K562 (cell line): ENCODE measurements at regions not wholly inside any gene's neighbourhood (a gene's known extent, or its start where the extent isn't known, plus 50 kb on each side); places are given as distances from the start of the nearest gene placed in this dataset.

Source experiments
- ATAC-seq: fragments of 200-7000 bp; cut with Tn5 transposase; 3 replicates; pipeline ENCODE4 v1.9.1; 2020; ENCODE audit warnings: moderate library complexity
- BruUV-seq: library from RNA; stranded (reverse); fragments of 400-500 nt; replicated peaks from 2 replicates; lab custom pipeline; 2021; lab: Mats Ljungman, UMichigan
- CTCF ChIA-PET: fragments of 300-600 bp; formaldehyde crosslinking; extraction: SDS; loops from one replicate; lab custom pipeline; 2021; ENCODE audit warnings: low intra/inter-chr PET ratio; lab: Yijun Ruan, JAX
- POLR2A ChIA-PET: fragments of 300-600, 350-650 bp; sonication (Branson Sonifier 250); formaldehyde crosslinking; extraction: SDS; loops from one replicate; lab custom pipeline; 2021; ENCODE audit warnings: antibody characterized with exemption, inconsistent platforms; lab: Yijun Ruan, JAX
- DNase-seq, 4 experiments: peaks; one replicate each; pipeline versions ENCODE4 v3.0.0 to v3.0.0-alpha.2; 2011 to 2018; ENCODE audit warnings: low spot score in 3 of 4, mixed read lengths in 3 of 4; ENCODE audit errors: extremely low read depth in 1 of 4
- FAIRE-seq: peaks from 2 replicates; lab custom pipeline; 2011; peaks lifted over from hg19 to GRCh38; lab: Jason Lieb, UNC
- H2AFZ ChIP-seq: 2 replicates; pipeline ENCODE4 v1.6.0; 2011; ENCODE audit warnings: low read depth, low read length, control low read depth, inconsistent platforms
- H3K27ac ChIP-seq: fragments of 200-600 bp; 3 replicates; pipeline ENCODE4 v1.8.0; 2011; ENCODE audit warnings: low read depth, mild to moderate bottlenecking, control low read depth, inconsistent platforms, low read length, moderate library complexity, mixed read lengths; ENCODE audit errors: extremely low read depth
- H3K27me3 ChIP-seq, 2 experiments: fragments of 300-600 bp in 1 of 2; 2 replicates in 1 of 2; 3 replicates in 1 of 2; pipeline versions ENCODE4 v1.6.0 to v1.8.0; 2011; ENCODE audit warnings: inconsistent platforms in 2 of 2, low read length in 2 of 2, mild to moderate bottlenecking in 1 of 2, mixed read lengths in 1 of 2, moderate library complexity in 1 of 2; ENCODE audit not compliant: control insufficient read depth in 2 of 2, insufficient read depth in 2 of 2
- H3K36me3 ChIP-seq: fragments of 300-600 bp; 3 replicates; pipeline ENCODE4 v1.8.0; 2011; ENCODE audit warnings: mild to moderate bottlenecking, low read length, inconsistent platforms; ENCODE audit not compliant: control insufficient read depth, insufficient read depth
- H3K4me1 ChIP-seq, 2 experiments: fragments of 200-600 bp in 1 of 2; replicated peaks in 1 of 2; 2 replicates in 1 of 2; 3 replicates in 1 of 2; pipeline versions ENCODE4 v1.5.1 to v1.8.0; 2011; ENCODE audit warnings: inconsistent platforms in 2 of 2, low read length in 2 of 2, mild to moderate bottlenecking in 1 of 2, mixed read lengths in 1 of 2, moderate library complexity in 1 of 2; ENCODE audit not compliant: control insufficient read depth in 2 of 2, insufficient read depth in 2 of 2
- H3K4me2 ChIP-seq: 2 replicates; pipeline ENCODE4 v1.6.1; 2011; ENCODE audit warnings: low read length, control low read depth, inconsistent platforms, mixed read lengths; ENCODE audit not compliant: insufficient read depth
- H3K4me3 ChIP-seq: fragments of 200-600 bp; sonication (generic), shearing (Covaris generic); 2 replicates; pipeline ENCODE4 v1.5.1; 2016; ENCODE audit warnings: control low read depth, inconsistent platforms
- H3K79me2 ChIP-seq: fragments of 200-600 bp; 3 replicates; pipeline ENCODE4 v1.8.0; 2011; ENCODE audit warnings: low read length, inconsistent platforms; ENCODE audit not compliant: control insufficient read depth, insufficient read depth
- H3K9ac ChIP-seq, 2 experiments: 2 replicates each; pipeline versions ENCODE4 v1.6.0 to v1.6.1; 2011; ENCODE audit warnings: low read depth in 2 of 2, low read length in 2 of 2, control low read depth in 1 of 2, inconsistent platforms in 1 of 2, mild to moderate bottlenecking in 1 of 2, mixed read lengths in 1 of 2; ENCODE audit not compliant: insufficient read depth in 1 of 2
- H3K9me1 ChIP-seq: one replicate; pipeline ENCODE4 v1.6.0; 2011; ENCODE audit warnings: inconsistent platforms, mild to moderate bottlenecking, low read length, moderate library complexity; ENCODE audit not compliant: control insufficient read depth, insufficient read depth
- H3K9me3 ChIP-seq: replicated peaks from 2 replicates; pipeline ENCODE4 v1.5.1; 2011; ENCODE audit warnings: low read depth, low read length, inconsistent platforms; ENCODE audit not compliant: control insufficient read depth, insufficient read depth
- H4K20me1 ChIP-seq: replicated peaks from 2 replicates; pipeline ENCODE4 v1.6.1; 2011; ENCODE audit warnings: low read length, inconsistent platforms, mixed read lengths; ENCODE audit not compliant: control insufficient read depth, insufficient read depth
- IRF2 ChIP-seq: sonication (generic); formaldehyde crosslinking; IDR thresholded peaks from 2 replicates; pipeline ENCODE4 v1.8.1; 2022; ENCODE audit warnings: mild to moderate bottlenecking, missing genetic modification reagents
- WGBS: fragments of 100-300 bp; shearing (Covaris generic); methylation state at CpG from one replicate; pipeline ENCODE4 v1.1.6; 2016; ENCODE audit warnings: low coverage, mixed read lengths; ENCODE audit not compliant: insufficient coverage; ENCODE audit errors: missing lambda C conversion rate; 5-methylcytosine and 5-hydroxymethylcytosine counted together
- in situ Hi-C: fragments of 300-500 bp; cut with MboI; formaldehyde crosslinking; loops from 4 replicates; pipeline ENCODE4 v1.15.0; 2018; ENCODE audit warnings: inconsistent platforms, mixed read lengths
- intact Hi-C: fragments of 100-400 bp; cut with micrococcal nuclease; formaldehyde crosslinking; loops from 2 replicates; pipeline ENCODE4 v1.14.2; 2022
- TF ChIP-seq, protein P1 (sequence below): fragments of 250-450 bp; sonication (Bioruptor Pico); IDR thresholded peaks from 2 replicates; pipeline ENCODE4 v1.4.0; 2020; ENCODE audit warnings: mild to moderate bottlenecking, moderate library complexity

DNA sequence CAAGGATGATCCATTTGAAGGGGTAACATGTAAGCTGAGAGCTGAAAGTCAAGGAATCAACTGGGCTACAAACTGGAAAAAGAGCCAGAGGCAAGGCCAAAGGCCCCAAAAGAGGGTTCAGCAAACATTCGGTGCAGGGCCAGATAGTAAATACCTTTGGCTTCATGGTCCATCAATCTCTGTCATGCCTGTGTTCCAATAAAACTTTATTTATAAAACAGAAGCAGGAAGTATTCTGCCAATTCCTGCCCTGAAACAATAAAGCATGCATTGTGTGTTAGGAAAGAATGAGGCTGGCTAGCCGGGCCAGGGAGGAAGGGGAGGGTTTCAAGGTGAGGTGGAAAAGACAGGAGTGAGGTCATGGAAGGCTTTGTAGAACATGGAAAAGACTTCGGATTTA, 107.1 kb downstream of the LBH start (continued):
- no peak for TF ChIP-seq IRF2 (CRISPR knock-in tag)
- TF ChIP-seq, all 486 proteins: peak for 3

DNA sequence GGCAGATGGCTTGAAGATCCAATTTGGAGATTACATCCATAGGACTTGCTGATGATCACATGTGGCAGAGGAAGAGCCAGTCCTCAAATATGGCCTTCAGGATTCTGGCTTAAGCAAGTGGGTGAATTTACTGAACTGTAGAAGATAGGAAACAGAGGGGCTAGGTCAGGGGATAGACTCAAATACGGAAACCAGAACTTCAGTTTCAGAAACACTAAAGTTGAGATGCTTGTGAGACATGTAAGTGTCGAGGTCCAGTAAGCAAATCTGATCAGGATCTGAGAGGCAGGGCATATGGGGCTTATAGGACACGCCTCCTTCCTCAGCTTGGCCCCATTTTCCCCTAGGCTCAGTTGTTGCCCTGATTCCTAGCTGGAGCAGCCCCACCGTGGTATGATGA, 107.7 kb downstream of the LBH start:
- no peaks in the 10 kb centered on the region for H4K20me1 ChIP-seq
- 0 out of 2 replicates have a peak, but pooled peaks cover 2% of the 10 kb centered on the region for H3K9me3 ChIP-seq
- H3K36me3 ChIP-seq: no peaks in the 10 kb centered on the region; the same call in 2 of the 3 replicates
- POLR2A ChIA-PET: interaction anchor here (0.6 to 1.0 kb wide), 3 partner anchors 49 to 372 kb away, joined by 3 to 4 read pairs (median 3); no protein-coding TSS in a partner anchor
- DNase-seq (no peak), ATAC-seq (no peak), FAIRE-seq (no peak)
- H3K4me1 ChIP-seq: peaks cover 0 to 3% of the 10 kb centered on the region in 2 experiments; a peak in 2 of 5 replicates
- H3K79me2 ChIP-seq: no peaks in the 10 kb centered on the region
- no peak overlapping the region for H3K4me2 ChIP-seq
- no TSS peak for BruUV-seq
- 13% methylated on average over 4 of the region's 4 CpGs for WGBS
- no peak overlapping the region for H3K9ac ChIP-seq
- no peaks in the 10 kb centered on the region for H3K9me1 ChIP-seq
- H3K4me3 ChIP-seq: no peak overlapping the region
- H3K27ac ChIP-seq: no peak overlapping the region
- peak overlapping the region; percentile 59; the same call in 1 of the 2 replicates for H2AFZ ChIP-seq
- in situ Hi-C loops: no loop called here
- TF ChIP-seq, protein P1, sequence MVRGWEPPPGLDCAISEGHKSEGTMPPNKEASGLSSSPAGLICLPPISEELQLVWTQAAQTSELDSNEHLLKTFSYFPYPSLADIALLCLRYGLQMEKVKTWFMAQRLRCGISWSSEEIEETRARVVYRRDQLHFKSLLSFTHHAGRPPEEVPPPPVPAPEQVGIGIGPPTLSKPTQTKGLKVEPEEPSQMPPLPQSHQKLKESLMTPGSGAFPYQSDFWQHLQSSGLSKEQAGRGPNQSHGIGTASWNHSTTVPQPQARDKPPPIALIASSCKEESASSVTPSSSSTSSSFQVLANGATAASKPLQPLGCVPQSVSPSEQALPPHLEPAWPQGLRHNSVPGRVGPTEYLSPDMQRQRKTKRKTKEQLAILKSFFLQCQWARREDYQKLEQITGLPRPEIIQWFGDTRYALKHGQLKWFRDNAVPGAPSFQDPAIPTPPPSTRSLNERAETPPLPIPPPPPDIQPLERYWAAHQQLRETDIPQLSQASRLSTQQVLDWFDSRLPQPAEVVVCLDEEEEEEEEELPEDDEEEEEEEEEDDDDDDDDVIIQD: no peak
- intact Hi-C loops: no loop called here
- CTCF ChIA-PET: no interaction called here
- peaks cover 0 to 11% of the 10 kb centered on the region in 2 experiments; a peak in 2 of 5 replicates for H3K27me3 ChIP-seq
